ENCODE measurements at regions not wholly inside any gene's neighbourhood (a gene's known extent, or its start where the extent isn't known, plus 50 kb on each side); places are given as distances from the start of the nearest gene placed in this dataset.

DNA sequence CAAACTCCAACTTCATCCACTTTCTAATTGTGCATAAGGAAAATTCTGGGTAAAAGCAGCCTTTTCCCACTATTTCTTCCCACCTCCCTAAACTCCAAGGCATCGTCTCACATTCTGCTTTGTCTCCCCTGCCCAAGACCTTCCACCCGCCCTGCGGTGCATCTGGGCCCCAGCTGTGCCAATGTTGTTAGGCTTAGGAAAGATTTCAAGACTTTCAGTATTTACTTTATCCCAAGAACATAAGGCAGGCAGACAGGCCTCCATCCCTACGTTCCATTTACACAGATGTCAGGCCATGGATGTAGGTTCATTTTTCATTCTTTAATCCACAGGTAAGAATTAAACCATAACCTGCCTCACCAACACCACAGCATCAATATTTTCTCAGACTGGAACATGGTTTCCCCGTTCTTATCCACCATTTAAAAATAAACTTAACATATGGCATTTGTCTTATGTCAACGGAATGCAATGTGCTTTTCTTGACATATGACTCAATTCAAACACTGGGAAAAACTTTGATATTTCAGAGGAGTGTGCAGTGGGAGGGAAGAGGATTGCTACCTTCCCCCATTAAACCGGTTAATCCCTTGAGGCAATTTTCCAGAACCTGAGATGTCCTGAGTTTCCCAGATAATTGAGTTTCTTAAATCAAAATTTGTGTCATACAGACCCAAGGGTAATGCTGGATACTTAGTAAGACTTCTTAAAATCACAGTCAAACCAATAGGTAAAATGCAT lies 238.0 kb upstream of the LRIG1 start:
- TF ChIP-seq CTCF (conservative IDR thresholded peaks at IDR 0.05; ENCODE audit: low read length) (no peak), EZH2phosphoT487 (IDR thresholded peaks at IDR 0.05; ENCODE audit: borderline replicate concordance, low read depth, low read length) (no peak)
